HFFc6 (cell line): ENCODE measurements at regions not wholly inside any gene's neighbourhood (a gene's known extent, or its start where the extent isn't known, plus 50 kb on each side); places are given as distances from the start of the nearest gene placed in this dataset.

Source experiments
- DNase-seq: peaks from one replicate; pipeline ENCODE4 v3.0.0-alpha.2; 2018
- H3K27ac Mint-ChIP-seq: 2 replicates; pipeline ENCODE4 v1.8.0; 2020; ENCODE audit warnings: mild to moderate bottlenecking, mixed read lengths
- H3K27me3 Mint-ChIP-seq: 2 replicates; pipeline ENCODE4 v1.8.0; 2021; ENCODE audit warnings: mild to moderate bottlenecking, moderate library complexity, mixed read lengths; ENCODE audit not compliant: insufficient read depth
- H3K36me3 Mint-ChIP-seq: 2 replicates; pipeline ENCODE4 v1.8.0; 2021; ENCODE audit warnings: low read depth, mixed read lengths
- H3K4me1 Mint-ChIP-seq: 2 replicates; pipeline ENCODE4 v1.8.0; 2020; ENCODE audit warnings: low read depth, mixed read lengths
- H3K4me3 Mint-ChIP-seq: 2 replicates; pipeline ENCODE4 v1.8.0; 2020; ENCODE audit warnings: mild to moderate bottlenecking, moderate library complexity, mixed read lengths
- H3K9me3 Mint-ChIP-seq: 2 replicates; pipeline ENCODE4 v1.8.0; 2020; ENCODE audit warnings: mild to moderate bottlenecking, mixed read lengths
- TF ChIP-seq, protein P1 (sequence below): fragments of 200-600 bp; sonication (generic); IDR thresholded peaks from 2 replicates; pipeline ENCODE4 v1.5.0; 2021; ENCODE audit warnings: antibody characterized with exemption, mild to moderate bottlenecking

DNA sequence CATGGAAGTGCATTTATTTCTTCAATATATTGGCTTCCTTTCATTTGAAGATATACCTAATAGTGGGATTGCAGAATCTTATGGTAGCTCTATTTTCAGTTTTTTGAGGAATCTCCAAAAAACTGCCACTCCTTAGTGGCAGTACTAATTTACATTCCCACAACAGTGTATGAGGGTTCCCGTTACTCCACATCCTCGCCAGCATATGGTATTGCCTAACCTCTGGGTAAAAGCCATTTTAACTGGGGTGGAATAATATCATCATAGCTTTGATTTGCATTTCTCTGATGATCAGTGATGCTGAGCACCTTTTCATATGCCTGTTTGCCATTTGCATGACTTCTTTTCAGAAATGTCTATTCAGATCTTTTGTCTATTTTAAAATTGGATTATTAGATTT is 471.9 kb upstream of the UBE2E3 start:
- TF ChIP-seq, protein P1, sequence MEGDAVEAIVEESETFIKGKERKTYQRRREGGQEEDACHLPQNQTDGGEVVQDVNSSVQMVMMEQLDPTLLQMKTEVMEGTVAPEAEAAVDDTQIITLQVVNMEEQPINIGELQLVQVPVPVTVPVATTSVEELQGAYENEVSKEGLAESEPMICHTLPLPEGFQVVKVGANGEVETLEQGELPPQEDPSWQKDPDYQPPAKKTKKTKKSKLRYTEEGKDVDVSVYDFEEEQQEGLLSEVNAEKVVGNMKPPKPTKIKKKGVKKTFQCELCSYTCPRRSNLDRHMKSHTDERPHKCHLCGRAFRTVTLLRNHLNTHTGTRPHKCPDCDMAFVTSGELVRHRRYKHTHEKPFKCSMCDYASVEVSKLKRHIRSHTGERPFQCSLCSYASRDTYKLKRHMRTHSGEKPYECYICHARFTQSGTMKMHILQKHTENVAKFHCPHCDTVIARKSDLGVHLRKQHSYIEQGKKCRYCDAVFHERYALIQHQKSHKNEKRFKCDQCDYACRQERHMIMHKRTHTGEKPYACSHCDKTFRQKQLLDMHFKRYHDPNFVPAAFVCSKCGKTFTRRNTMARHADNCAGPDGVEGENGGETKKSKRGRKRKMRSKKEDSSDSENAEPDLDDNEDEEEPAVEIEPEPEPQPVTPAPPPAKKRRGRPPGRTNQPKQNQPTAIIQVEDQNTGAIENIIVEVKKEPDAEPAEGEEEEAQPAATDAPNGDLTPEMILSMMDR: no peak
- no peaks in the 10 kb centered on the region for H3K36me3 Mint-ChIP-seq
- no peaks in the 10 kb centered on the region for H3K9me3 Mint-ChIP-seq
- no peak overlapping the region for H3K4me3 Mint-ChIP-seq
- H3K27ac Mint-ChIP-seq: no peak overlapping the region
- no peaks in the 10 kb centered on the region for H3K27me3 Mint-ChIP-seq
- peaks cover 45% of the 10 kb centered on the region for H3K4me1 Mint-ChIP-seq
- no peak for DNase-seq

DNA sequence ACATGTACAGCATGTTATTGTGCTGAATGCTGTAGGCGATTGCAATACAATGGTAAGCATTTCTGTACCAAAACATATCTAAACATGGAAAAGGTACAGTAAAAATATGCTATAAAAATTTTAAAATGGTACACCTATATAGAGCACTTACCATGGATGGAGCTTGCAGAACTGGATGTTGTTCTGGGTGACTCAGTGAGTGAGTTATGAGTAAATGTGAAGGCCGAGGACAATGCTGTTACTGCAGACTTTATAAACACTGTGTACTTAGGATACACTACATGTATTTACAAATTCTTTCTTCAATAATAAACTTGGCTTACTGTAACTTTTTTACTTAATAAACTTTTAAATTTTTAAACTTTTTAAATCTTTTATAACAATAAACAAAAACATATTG is 473.4 kb upstream of the UBE2E3 start:
- Mint-ChIP-seq H3K4me3 (no peak overlapping the region), H3K36me3 (no peaks in the 10 kb centered on the region), H3K27ac (no peak overlapping the region), H3K27me3 (no peaks in the 10 kb centered on the region), H3K9me3 (no peaks in the 10 kb centered on the region), H3K4me1 (peaks cover 45% of the 10 kb centered on the region)
- TF ChIP-seq, protein P1: no peak
- DNase-seq: peak; percentile 18

DNA sequence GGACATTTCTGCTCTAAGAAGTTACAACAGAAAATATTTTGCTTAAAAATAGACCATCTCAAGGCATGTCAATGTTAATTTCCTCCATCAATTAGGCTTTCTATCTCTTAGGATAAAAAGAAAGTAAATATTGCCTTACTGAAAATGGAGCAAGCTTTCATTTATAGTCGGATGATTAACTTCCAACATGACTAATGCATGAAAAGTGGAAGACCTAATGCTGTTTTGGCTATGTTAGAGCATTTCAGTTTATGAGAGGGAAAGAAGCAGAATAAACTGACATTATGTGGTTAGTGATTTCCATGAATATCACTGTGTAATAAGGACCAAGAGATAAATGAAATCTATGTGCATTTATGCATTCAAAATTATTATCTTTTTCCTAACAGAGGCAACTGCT is 475.2 kb upstream of the UBE2E3 start:
- TF ChIP-seq, protein P1: no peak
- H3K4me1 Mint-ChIP-seq: peaks cover 45% of the 10 kb centered on the region
- H3K9me3 Mint-ChIP-seq: no peaks in the 10 kb centered on the region
- H3K4me3 Mint-ChIP-seq: no peak overlapping the region
- H3K27me3 Mint-ChIP-seq: no peaks in the 10 kb centered on the region
- no peak overlapping the region for H3K27ac Mint-ChIP-seq
- H3K36me3 Mint-ChIP-seq: no peaks in the 10 kb centered on the region
- DNase-seq: peak; percentile 45

DNA sequence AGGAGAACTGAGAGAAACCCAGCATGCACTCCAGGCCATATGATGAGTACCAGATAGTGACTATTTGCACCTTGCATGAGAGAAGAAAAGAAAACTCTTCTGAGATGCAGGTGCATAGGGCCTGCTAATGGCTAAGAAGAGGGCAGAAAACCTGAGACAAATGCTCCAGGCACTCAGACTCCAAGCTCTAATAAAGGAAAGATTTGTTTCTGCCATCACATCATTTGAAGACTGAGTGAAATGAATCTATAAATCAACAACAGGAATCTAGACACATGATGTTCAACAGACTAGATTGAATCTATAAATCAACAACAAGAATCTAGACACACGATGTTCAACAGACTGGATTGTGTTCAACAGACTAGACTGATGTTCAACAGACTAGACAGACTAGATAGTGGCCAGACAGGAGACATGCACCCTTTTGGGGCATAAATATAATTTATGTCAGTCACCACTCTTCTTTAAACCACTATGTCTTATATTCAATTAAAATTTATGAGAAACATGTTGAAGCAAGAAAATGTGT is 482.7 kb upstream of the UBE2E3 start:
- H3K9me3 Mint-ChIP-seq: peaks cover 3% of the 10 kb centered on the region
- TF ChIP-seq, protein P1: no peak
- H3K4me1 Mint-ChIP-seq: peaks cover 8% of the 10 kb centered on the region
- no peak overlapping the region for H3K27ac Mint-ChIP-seq
- H3K27me3 Mint-ChIP-seq: no peaks in the 10 kb centered on the region
- DNase-seq: no peak
- H3K36me3 Mint-ChIP-seq: peaks cover 10% of the 10 kb centered on the region; the same call in 1 of the 2 replicates
- no peak overlapping the region for H3K4me3 Mint-ChIP-seq

DNA sequence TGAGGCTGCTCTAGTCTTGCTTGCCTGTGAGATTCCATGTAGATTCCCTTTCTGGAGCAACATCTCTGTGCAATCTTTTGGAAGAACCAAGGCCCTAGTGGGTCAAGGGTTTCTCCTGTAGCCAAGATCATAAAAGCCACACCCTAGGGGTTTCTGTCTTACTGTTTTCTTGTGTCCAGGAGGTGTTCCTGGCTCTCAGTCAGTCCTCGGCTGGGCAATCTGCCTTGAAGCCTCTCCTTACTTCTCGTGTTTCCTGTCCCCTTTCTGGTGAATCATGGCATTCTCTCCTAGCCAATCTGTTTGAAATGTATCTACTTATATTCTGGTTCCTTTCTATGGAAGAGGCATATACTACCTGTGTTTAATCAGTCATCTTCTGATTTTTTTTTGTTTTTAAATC is 484.8 kb upstream of the UBE2E3 start:
- Mint-ChIP-seq H3K4me3 (no peak overlapping the region), H3K36me3 (peaks cover 16% of the 10 kb centered on the region), H3K4me1 (peaks cover 8% of the 10 kb centered on the region), H3K27ac (no peak overlapping the region), H3K27me3 (no peaks in the 10 kb centered on the region), H3K9me3 (peaks cover 9% of the 10 kb centered on the region)
- peak; percentile 5 for DNase-seq
- TF ChIP-seq, protein P1: no peak

DNA sequence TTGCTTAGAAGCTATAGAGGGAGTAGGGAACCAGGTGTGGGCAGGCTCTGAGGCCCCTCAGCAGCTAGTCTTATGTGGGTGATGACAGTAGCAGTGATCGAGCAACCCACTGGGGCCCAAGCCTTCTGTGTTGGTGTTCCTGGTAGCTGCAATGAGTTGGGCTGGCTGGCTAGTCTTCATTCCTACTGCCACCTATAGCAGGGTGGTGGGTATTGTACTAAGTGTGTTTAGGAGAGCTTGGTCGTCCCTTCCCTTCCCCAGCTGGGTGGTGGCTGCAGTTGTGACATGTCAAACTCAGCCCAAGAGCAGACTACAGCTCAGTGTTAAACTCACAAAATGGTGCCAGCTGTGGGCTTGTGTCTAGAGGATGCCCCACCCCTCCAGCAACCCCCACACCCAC is 486.1 kb upstream of the UBE2E3 start:
- DNase-seq: no peak
- TF ChIP-seq, protein P1: no peak
- H3K4me1 Mint-ChIP-seq: peaks cover 8% of the 10 kb centered on the region
- no peaks in the 10 kb centered on the region for H3K27me3 Mint-ChIP-seq
- H3K36me3 Mint-ChIP-seq: peaks cover 18% of the 10 kb centered on the region
- H3K27ac Mint-ChIP-seq: no peak overlapping the region
- H3K4me3 Mint-ChIP-seq: no peak overlapping the region
- H3K9me3 Mint-ChIP-seq: peaks cover 12% of the 10 kb centered on the region
